H1 (cell line): ENCODE measurements at regions not wholly inside any gene's neighbourhood (a gene's known extent, or its start where the extent isn't known, plus 50 kb on each side); places are given as distances from the start of the nearest gene placed in this dataset.

Source experiments
- FOSL1 ChIP-seq: IDR thresholded peaks from 2 replicates; pipeline ENCODE4 v1.6.1; 2011; ENCODE audit warnings: mild to moderate bottlenecking, low read depth, low read length, moderate library complexity; ENCODE audit not compliant: insufficient read depth
- KDM4A ChIP-seq: IDR thresholded peaks from one replicate; pipeline ENCODE4 v1.7.1; 2012; ENCODE audit warnings: low read depth, mild to moderate bottlenecking, moderate library complexity, low read length, inconsistent platforms; ENCODE audit not compliant: severe bottlenecking
- POLR2AphosphoS5 ChIP-seq: IDR thresholded peaks from 2 replicates; pipeline ENCODE4 v1.6.1; 2011; ENCODE audit warnings: low read depth, low read length
- YY1 ChIP-seq: IDR thresholded peaks from 2 replicates; pipeline ENCODE4 v1.6.1; 2011; ENCODE audit warnings: low read depth, mild to moderate bottlenecking, low read length
- TF ChIP-seq, protein P1 (sequence below): fragments of 300-600 bp; sonication (generic); IDR thresholded peaks from 2 replicates; pipeline ENCODE4 v1.7.1; 2012; ENCODE audit warnings: low read length, moderate library complexity, mild to moderate bottlenecking, inconsistent platforms; ENCODE audit not compliant: insufficient replicate concordance

DNA sequence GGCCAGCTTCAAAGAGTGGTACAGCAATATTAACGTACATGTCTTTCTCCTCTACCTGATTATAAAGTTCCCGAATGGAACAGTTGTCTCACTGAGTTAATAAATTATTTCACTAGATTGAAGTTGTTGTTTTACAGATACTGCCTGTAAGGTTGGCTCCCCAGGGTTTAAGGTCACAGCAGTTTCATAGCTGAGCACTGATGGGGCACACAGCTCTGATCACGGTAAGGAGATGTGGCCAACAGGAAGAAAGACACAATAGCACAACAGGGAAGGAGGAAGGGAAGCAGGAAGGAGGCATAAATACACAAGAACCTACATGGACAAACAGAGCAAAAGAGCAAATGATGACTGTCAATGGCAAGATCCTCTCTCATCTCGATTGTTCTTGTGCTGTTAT lies 215.6 kb downstream of the WNT5A start (continued):
- TF ChIP-seq, protein P1, sequence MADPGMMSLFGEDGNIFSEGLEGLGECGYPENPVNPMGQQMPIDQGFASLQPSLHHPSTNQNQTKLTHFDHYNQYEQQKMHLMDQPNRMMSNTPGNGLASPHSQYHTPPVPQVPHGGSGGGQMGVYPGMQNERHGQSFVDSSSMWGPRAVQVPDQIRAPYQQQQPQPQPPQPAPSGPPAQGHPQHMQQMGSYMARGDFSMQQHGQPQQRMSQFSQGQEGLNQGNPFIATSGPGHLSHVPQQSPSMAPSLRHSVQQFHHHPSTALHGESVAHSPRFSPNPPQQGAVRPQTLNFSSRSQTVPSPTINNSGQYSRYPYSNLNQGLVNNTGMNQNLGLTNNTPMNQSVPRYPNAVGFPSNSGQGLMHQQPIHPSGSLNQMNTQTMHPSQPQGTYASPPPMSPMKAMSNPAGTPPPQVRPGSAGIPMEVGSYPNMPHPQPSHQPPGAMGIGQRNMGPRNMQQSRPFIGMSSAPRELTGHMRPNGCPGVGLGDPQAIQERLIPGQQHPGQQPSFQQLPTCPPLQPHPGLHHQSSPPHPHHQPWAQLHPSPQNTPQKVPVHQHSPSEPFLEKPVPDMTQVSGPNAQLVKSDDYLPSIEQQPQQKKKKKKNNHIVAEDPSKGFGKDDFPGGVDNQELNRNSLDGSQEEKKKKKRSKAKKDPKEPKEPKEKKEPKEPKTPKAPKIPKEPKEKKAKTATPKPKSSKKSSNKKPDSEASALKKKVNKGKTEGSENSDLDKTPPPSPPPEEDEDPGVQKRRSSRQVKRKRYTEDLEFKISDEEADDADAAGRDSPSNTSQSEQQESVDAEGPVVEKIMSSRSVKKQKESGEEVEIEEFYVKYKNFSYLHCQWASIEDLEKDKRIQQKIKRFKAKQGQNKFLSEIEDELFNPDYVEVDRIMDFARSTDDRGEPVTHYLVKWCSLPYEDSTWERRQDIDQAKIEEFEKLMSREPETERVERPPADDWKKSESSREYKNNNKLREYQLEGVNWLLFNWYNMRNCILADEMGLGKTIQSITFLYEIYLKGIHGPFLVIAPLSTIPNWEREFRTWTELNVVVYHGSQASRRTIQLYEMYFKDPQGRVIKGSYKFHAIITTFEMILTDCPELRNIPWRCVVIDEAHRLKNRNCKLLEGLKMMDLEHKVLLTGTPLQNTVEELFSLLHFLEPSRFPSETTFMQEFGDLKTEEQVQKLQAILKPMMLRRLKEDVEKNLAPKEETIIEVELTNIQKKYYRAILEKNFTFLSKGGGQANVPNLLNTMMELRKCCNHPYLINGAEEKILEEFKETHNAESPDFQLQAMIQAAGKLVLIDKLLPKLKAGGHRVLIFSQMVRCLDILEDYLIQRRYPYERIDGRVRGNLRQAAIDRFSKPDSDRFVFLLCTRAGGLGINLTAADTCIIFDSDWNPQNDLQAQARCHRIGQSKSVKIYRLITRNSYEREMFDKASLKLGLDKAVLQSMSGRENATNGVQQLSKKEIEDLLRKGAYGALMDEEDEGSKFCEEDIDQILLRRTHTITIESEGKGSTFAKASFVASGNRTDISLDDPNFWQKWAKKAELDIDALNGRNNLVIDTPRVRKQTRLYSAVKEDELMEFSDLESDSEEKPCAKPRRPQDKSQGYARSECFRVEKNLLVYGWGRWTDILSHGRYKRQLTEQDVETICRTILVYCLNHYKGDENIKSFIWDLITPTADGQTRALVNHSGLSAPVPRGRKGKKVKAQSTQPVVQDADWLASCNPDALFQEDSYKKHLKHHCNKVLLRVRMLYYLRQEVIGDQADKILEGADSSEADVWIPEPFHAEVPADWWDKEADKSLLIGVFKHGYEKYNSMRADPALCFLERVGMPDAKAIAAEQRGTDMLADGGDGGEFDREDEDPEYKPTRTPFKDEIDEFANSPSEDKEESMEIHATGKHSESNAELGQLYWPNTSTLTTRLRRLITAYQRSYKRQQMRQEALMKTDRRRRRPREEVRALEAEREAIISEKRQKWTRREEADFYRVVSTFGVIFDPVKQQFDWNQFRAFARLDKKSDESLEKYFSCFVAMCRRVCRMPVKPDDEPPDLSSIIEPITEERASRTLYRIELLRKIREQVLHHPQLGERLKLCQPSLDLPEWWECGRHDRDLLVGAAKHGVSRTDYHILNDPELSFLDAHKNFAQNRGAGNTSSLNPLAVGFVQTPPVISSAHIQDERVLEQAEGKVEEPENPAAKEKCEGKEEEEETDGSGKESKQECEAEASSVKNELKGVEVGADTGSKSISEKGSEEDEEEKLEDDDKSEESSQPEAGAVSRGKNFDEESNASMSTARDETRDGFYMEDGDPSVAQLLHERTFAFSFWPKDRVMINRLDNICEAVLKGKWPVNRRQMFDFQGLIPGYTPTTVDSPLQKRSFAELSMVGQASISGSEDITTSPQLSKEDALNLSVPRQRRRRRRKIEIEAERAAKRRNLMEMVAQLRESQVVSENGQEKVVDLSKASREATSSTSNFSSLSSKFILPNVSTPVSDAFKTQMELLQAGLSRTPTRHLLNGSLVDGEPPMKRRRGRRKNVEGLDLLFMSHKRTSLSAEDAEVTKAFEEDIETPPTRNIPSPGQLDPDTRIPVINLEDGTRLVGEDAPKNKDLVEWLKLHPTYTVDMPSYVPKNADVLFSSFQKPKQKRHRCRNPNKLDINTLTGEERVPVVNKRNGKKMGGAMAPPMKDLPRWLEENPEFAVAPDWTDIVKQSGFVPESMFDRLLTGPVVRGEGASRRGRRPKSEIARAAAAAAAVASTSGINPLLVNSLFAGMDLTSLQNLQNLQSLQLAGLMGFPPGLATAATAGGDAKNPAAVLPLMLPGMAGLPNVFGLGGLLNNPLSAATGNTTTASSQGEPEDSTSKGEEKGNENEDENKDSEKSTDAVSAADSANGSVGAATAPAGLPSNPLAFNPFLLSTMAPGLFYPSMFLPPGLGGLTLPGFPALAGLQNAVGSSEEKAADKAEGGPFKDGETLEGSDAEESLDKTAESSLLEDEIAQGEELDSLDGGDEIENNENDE: no peak
- TF ChIP-seq YY1 (no peak), FOSL1 (no peak), POLR2AphosphoS5 (no peak), KDM4A (no peak)
